CD4-positive, alpha-beta memory T cell (primary cell): ENCODE measurements at regions not wholly inside any gene's neighbourhood (a gene's known extent, or its start where the extent isn't known, plus 50 kb on each side); places are given as distances from the start of the nearest gene placed in this dataset.

ENCODE experiments used
- CTCF ChIA-PET: fragments of 350-600 bp; sonication (Branson Sonifier 250); formaldehyde crosslinking; loops from one replicate; lab custom pipeline; 2021; ENCODE audit warnings: inconsistent platforms; ENCODE audit not compliant: partially characterized antibody; lab: Charles Lee
- POLR2A ChIA-PET: fragments of 350-600 bp; sonication (Branson Sonifier 250); formaldehyde crosslinking; loops from one replicate; lab custom pipeline; 2021; ENCODE audit not compliant: partially characterized antibody; lab: Charles Lee
- DNase-seq, 5 donors: peaks; one replicate each; pipeline versions ENCODE4 v3.0.0 to v3.0.0-alpha.2; 2020 to 2022; ENCODE audit warnings: mixed read lengths in 1 of 5
- H3K27ac ChIP-seq: one replicate; pipeline ENCODE4 v1.7.0; 2013; ENCODE audit warnings: low read depth, low read length
- H3K27me3 ChIP-seq: 2 replicates; pipeline ENCODE4 v1.7.0; 2013; ENCODE audit warnings: mild to moderate bottlenecking, low read length, moderate library complexity; ENCODE audit not compliant: insufficient read depth
- H3K36me3 ChIP-seq: 2 replicates; pipeline ENCODE4 v1.7.0; 2013; ENCODE audit warnings: mild to moderate bottlenecking, low read length, moderate library complexity; ENCODE audit not compliant: insufficient read depth
- H3K4me1 ChIP-seq: 2 replicates; pipeline ENCODE4 v1.7.0; 2013; ENCODE audit warnings: mild to moderate bottlenecking, low read length, moderate library complexity; ENCODE audit not compliant: insufficient read depth
- H3K4me3 ChIP-seq, 2 donors: one replicate each; pipeline ENCODE4 v1.7.0; 2013; ENCODE audit warnings: low read length in 2 of 2, mild to moderate bottlenecking in 1 of 2
- H3K9me3 ChIP-seq, 2 donors: one replicate each; pipeline ENCODE4 v1.7.0; 2013; ENCODE audit warnings: low read length in 2 of 2, control low read depth in 1 of 2; ENCODE audit not compliant: control insufficient read depth in 1 of 2
- H3K27ac Mint-ChIP-seq, 7 donors: one replicate each; pipeline ENCODE4 v1.8.0; 2020 to 2021; ENCODE audit warnings: mixed read lengths in 7 of 7, mild to moderate bottlenecking in 6 of 7, inconsistent platforms in 3 of 7, moderate library complexity in 3 of 7
- H3K27me3 Mint-ChIP-seq, 2 donors: one replicate each; pipeline ENCODE4 v1.8.0; 2020 to 2021; ENCODE audit warnings: mixed read lengths in 2 of 2
- H3K36me3 Mint-ChIP-seq, 2 donors: one replicate each; pipeline ENCODE4 v1.8.0; 2020 to 2021; ENCODE audit warnings: mixed read lengths in 2 of 2, inconsistent platforms in 1 of 2, mild to moderate bottlenecking in 1 of 2
- H3K4me1 Mint-ChIP-seq, 4 donors: one replicate each; pipeline ENCODE4 v1.8.0; 2020 to 2021; ENCODE audit warnings: mixed read lengths in 4 of 4, mild to moderate bottlenecking in 1 of 4
- H3K4me3 Mint-ChIP-seq, 8 donors: one replicate each; pipeline ENCODE4 v1.8.0; 2020 to 2021; ENCODE audit warnings: mixed read lengths in 8 of 8, mild to moderate bottlenecking in 7 of 8, moderate library complexity in 6 of 8, inconsistent platforms in 3 of 8
- H3K9me3 Mint-ChIP-seq, 8 donors: one replicate each; pipeline ENCODE4 v1.8.0; 2020 to 2021; ENCODE audit warnings: mixed read lengths in 8 of 8, mild to moderate bottlenecking in 5 of 8, inconsistent platforms in 3 of 8, moderate library complexity in 1 of 8
- intact Hi-C: fragments of 100-400 bp; cut with micrococcal nuclease; formaldehyde crosslinking; loops from one replicate; pipeline ENCODE4 v1.15.1; 2023

DNA sequence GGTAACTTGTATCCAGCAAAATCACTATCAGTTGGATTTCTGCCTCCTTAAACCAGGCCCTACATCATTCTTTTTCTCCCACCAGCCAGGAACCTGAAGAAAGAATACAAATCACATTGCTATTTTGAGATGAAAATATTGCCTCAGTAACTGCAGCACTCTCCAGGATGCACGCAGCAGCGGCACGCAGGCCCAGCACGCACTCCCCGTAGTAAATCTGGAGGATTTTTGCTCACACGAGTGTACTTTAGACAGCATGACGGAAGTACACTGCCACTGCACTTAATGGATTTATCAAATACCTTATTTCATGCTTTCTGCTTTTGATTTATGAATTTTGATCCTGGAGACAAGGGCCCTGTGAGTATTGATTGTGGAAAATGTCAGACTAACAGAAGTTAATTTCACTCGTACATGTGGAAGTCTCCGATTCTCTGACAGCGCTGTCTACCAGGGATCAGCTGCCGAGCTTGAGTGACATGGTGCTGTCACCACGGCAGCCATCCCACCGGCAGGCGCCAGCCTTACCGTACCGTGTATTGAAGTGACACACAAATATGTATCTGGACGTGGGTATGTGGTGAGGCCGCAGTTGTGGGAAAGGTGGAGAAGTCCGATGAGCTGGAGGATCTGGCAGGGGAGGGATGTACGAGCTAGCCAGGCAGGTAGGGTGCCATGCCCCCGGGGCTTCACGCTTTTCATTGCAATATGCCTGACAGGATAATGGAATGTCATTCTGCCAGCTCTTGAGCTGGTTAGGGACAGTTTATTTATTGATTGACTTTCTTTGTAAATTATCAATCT is 863.7 kb downstream of the GALR1 start:
- Mint-ChIP-seq H3K27me3 (no peaks in the 10 kb centered on the region), H3K4me1 (no peaks in the 10 kb centered on the region), H3K27ac (no peak overlapping the region), H3K9me3 (peaks cover 0 to 5% (median under 1%) of the 10 kb centered on the region in 8 donors), H3K36me3 (no peaks in the 10 kb centered on the region), H3K4me3 (no peak overlapping the region)
- no peaks in the 10 kb centered on the region for H3K4me1 ChIP-seq
- no peaks in the 10 kb centered on the region for H3K27me3 ChIP-seq
- H3K27ac ChIP-seq: no peak overlapping the region
- no peak overlapping the region for H3K4me3 ChIP-seq
- H3K9me3 ChIP-seq: no peaks in the 10 kb centered on the region
- H3K36me3 ChIP-seq: no peaks in the 10 kb centered on the region
- DNase-seq: no peak
- CTCF ChIA-PET: no interaction called here
- intact Hi-C loops: no loop called here
- POLR2A ChIA-PET: no interaction called here

DNA sequence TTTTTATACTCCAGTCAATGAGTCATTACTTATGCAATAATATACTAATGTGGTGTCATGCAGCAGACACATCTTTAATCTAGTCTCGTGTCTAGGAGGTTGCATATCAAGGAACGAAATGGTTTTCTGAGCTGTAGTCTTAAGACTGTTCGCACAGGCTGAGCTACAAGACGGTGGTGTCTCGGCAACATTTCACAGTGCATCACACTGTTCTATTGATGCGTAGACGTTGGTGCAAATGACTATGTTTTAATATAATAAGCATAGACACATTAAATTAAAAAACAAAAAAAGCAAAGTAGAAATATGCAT is 864.2 kb downstream of the GALR1 start:
- ChIA-PET CTCF (no interaction called here), POLR2A (no interaction called here)
- no peaks in the 10 kb centered on the region for H3K36me3 Mint-ChIP-seq
- Histone ChIP-seq H3K36me3 (no peaks in the 10 kb centered on the region), H3K9me3 (no peaks in the 10 kb centered on the region), H3K27me3 (no peaks in the 10 kb centered on the region), H3K27ac (no peak overlapping the region), H3K4me3 (no peak overlapping the region), H3K4me1 (no peaks in the 10 kb centered on the region)
- no peak for DNase-seq
- H3K27ac Mint-ChIP-seq: no peak overlapping the region
- intact Hi-C loops: no loop called here
- H3K4me3 Mint-ChIP-seq: no peak overlapping the region
- no peaks in the 10 kb centered on the region for H3K4me1 Mint-ChIP-seq
- no peaks in the 10 kb centered on the region for H3K27me3 Mint-ChIP-seq
- H3K9me3 Mint-ChIP-seq: peaks cover 0 to 7% (median 2%) of the 10 kb centered on the region in 8 donors

DNA sequence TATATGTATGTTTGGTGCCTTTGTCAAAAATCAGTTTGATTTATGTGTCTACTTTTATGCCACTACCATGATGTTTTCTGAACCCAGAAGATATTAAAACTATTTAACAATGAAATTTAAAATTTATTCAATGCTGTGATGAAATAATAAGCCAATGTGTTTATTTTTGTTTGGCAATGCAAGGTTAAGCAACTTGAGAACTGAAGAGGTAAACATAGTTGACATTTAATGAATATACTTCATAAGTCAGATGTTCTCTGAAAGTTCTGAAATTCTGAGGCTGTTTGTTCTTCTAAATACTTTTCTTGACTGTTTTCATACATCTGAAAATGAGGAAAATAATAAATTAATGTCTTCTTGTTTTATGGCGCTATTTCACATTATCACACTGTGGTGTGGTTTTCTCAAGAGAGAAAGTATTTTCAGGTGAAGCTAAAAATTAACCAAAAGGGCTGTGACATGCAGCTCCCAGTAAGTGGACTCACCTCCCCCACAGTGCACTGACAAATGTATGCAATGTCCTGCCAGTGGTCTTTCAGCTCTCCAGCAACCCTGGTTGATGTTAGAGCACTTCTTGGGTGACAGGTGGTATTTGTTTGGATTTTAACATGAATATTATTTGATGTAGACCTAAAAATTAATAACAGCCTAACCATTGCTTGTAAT is 863.6 kb upstream of the SALL3 start:
- Histone ChIP-seq H3K4me3 (no peak overlapping the region), H3K27me3 (no peaks in the 10 kb centered on the region), H3K36me3 (no peaks in the 10 kb centered on the region), H3K4me1 (no peaks in the 10 kb centered on the region), H3K9me3 (no peaks in the 10 kb centered on the region), H3K27ac (no peak overlapping the region)
- no peak for DNase-seq
- Mint-ChIP-seq H3K9me3 (peaks cover 0 to 11% (median 7%) of the 10 kb centered on the region in 8 donors), H3K27me3 (no peaks in the 10 kb centered on the region), H3K4me3 (no peak overlapping the region), H3K36me3 (no peaks in the 10 kb centered on the region), H3K27ac (no peak overlapping the region), H3K4me1 (no peaks in the 10 kb centered on the region)
- intact Hi-C loops: no loop called here
- POLR2A ChIA-PET: no interaction called here
- CTCF ChIA-PET: no interaction called here

DNA sequence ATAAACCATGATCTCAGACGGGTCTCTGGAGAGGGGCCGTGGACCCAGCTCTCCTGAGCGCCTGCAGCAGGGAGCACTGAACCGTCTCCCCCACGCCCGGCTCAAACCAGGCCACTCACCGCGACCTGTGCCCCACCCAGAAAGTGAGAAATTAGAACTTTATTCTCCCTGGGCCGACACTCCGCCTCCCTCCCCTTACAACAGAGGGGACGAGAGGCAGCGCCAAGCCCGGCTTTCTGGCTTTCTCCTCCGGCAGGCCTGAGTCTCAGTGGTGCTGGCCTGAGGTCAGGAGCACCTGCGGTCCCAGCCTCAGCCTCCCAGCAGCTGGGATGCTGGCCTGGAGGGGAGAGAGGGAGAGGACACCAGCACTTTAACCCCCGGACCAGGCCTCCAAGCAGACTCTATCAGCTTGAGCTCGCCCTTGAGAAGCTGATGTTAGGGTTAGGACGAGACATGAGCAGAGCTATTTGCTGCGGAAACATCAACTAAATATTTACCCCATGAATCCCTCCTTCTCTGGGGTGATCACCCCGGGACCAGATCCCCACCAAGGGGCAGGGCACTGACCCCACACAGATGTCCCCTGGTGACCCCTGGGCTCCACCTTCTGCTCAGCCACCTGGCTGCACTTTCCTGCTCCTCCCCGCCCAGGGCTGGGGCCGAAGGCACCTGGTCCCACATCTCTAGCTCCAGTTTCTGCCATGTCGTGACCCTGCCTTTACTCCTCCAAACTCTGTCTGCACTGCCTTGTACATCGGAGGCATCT is 856.3 kb upstream of the SALL3 start:
- H3K9me3 Mint-ChIP-seq: peaks cover 4 to 24% (median 15%) of the 10 kb centered on the region in 8 donors
- Histone ChIP-seq H3K27ac (no peak overlapping the region), H3K4me1 (no peaks in the 10 kb centered on the region), H3K4me3 (no peak overlapping the region), H3K27me3 (no peaks in the 10 kb centered on the region), H3K36me3 (no peaks in the 10 kb centered on the region), H3K9me3 (peaks cover 0 to 5% of the 10 kb centered on the region in 2 donors)
- POLR2A ChIA-PET: no interaction called here
- CTCF ChIA-PET: no interaction called here
- no peaks in the 10 kb centered on the region for H3K27me3 Mint-ChIP-seq
- no peak for DNase-seq
- intact Hi-C loops: no loop called here
- no peak overlapping the region for H3K27ac Mint-ChIP-seq
- no peaks in the 10 kb centered on the region for H3K4me1 Mint-ChIP-seq
- no peaks in the 10 kb centered on the region for H3K36me3 Mint-ChIP-seq
- H3K4me3 Mint-ChIP-seq: no peak overlapping the region

DNA sequence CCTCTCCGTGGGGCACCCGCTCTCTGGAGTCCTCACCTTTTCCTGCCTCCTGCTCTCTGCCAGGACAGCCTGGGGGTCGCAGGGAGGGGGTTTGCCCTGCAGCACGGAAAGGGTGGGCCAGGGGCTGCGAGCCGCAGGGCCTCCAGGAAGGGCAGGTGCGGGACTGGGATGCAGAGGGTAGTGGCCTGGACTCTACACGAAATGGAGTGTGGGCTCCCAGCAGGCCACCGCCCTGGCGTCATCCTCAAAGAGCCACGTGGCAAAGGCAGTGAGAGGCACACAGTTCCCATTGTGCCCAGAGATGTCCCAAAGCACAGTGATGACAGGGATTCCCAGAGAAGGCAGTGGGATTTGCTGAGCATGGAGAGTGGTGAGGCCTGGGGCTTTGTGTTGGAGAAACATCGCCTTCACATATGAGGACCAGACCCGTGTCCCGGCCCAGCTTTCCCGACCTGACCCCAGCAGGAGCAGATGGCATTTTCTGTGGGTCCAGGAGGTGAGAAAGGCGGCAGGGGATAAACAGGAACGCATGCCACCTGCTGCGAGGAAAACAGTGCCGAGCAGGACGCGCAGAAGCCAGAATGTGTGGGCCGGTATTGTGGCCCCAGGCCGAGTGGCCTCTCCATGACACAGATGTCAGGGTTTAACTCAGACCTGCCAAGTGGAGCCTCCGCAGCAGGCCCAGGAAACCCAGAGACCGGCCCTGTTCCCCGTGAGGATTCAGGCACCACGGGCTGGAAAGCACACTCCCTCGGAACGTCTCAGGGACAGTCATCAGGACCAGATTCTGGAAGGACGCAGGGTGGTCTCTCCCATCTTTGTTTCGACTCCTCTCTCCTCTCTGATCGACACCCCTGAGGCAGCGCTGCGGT is 855.5 kb upstream of the SALL3 start:
- POLR2A ChIA-PET: no interaction called here
- CTCF ChIA-PET: no interaction called here
- Mint-ChIP-seq H3K27me3 (no peaks in the 10 kb centered on the region), H3K36me3 (no peaks in the 10 kb centered on the region), H3K4me3 (no peak overlapping the region), H3K4me1 (no peaks in the 10 kb centered on the region), H3K27ac (no peak overlapping the region), H3K9me3 (peaks cover 4 to 24% (median 14%) of the 10 kb centered on the region in 8 donors)
- Histone ChIP-seq H3K9me3 (peaks cover 0 to 5% of the 10 kb centered on the region in 2 donors), H3K36me3 (no peaks in the 10 kb centered on the region), H3K27me3 (no peaks in the 10 kb centered on the region), H3K4me3 (no peak overlapping the region), H3K27ac (no peak overlapping the region), H3K4me1 (no peaks in the 10 kb centered on the region)
- intact Hi-C loops: no loop called here
- no peak for DNase-seq

DNA sequence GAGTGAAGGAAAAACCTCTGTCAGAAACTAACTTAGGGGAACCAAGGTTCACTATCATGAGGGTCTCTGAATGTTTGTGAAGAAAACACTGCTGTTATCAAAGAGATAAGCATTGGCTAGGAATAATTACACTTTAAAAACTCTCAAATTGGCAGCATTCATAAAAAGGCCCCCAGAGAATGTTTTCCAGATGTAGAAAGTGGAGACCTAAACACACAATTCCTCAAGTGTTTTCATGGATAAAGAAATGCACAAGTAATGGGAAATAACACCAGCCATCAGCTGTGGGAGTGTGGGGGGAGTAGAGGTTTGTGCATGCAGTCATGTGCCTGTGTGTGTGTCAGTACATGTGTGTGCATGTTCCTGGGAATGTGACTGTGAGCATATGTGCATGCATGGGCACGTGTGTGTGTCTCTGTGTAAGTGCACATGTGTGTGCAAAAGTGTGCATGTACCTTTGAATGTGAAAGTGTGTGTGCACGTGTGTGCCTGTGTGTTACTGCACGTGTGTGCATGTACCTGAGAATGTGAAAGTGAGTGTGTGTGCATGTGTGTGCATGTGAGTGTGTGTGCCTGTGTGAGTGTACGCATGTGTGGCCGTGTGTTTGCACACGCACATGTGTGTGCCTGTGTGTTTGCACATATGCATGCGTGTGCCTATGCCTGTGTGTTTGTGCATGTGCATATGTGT is 854.3 kb upstream of the SALL3 start:
- H3K27me3 Mint-ChIP-seq: no peaks in the 10 kb centered on the region
- H3K4me3 ChIP-seq: no peak overlapping the region
- peaks cover 0 to 5% of the 10 kb centered on the region in 2 donors for H3K9me3 ChIP-seq
- H3K4me1 ChIP-seq: no peaks in the 10 kb centered on the region
- peak overlapping the region in 1 of 8 donors; percentile 32 for H3K4me3 Mint-ChIP-seq
- CTCF ChIA-PET: no interaction called here
- no peak overlapping the region for H3K27ac Mint-ChIP-seq
- no peaks in the 10 kb centered on the region for H3K4me1 Mint-ChIP-seq
- no peaks in the 10 kb centered on the region for H3K27me3 ChIP-seq
- H3K27ac ChIP-seq: no peak overlapping the region
- DNase-seq: no peak
- H3K36me3 Mint-ChIP-seq: no peaks in the 10 kb centered on the region
- H3K36me3 ChIP-seq: no peaks in the 10 kb centered on the region
- POLR2A ChIA-PET: no interaction called here
- peaks cover 0 to 24% (median 12%) of the 10 kb centered on the region in 8 donors for H3K9me3 Mint-ChIP-seq
- intact Hi-C loops: no loop called here
